ENCODE measurements at regions not wholly inside any gene's neighbourhood (a gene's known extent, or its start where the extent isn't known, plus 50 kb on each side); places are given as distances from the start of the nearest gene placed in this dataset.

DNA sequence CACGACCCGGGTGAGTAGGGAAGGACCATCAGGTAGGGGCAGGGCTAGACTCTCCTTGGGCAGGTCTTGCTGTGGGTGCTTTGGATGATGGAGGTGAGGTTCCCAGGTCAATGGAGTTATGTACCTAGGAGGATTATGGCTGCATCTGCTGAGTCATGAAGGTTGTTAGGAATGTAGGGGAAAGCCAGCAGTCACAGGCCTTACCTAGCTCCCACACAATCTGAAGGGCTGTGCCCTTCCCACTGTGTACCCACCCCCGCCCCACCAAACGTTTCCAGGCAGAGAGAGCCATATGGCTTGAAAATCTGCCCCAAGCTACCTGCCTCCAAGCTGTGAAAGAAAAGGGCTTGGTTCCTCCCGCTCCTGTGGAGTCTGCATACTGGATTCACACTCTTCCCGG is 573.4 kb upstream of the DPPA4 start:
- TF ChIP-seq CTCF (IDR thresholded peaks at IDR 0.05): no peak
- TF ChIP-seq POLR2A (IDR thresholded peaks at IDR 0.05): no peak
